CD4-positive, CD25-positive, alpha-beta regulatory T cell (primary cell): ENCODE measurements at regions not wholly inside any gene's neighbourhood (a gene's known extent, or its start where the extent isn't known, plus 50 kb on each side); places are given as distances from the start of the nearest gene placed in this dataset.

Experiments
- ATAC-seq, 2 donors: fragments of 150-1000 bp; cut with Tn5 transposase; one replicate each; pipeline ENCODE4 v1.10.0; 2021; ENCODE audit warnings: low read depth in 2 of 2, moderate number of reproducible peaks in 2 of 2, moderate library complexity in 1 of 2
- DNase-seq, 3 donors: peaks; one replicate each; pipeline versions ENCODE4 v3.0.0 to v3.0.0-alpha.2; 2012 to 2022; ENCODE audit warnings: mixed read lengths in 1 of 3
- H3K27ac ChIP-seq: one replicate; pipeline ENCODE4 v1.7.0; 2013; ENCODE audit warnings: mild to moderate bottlenecking, low read length; ENCODE audit not compliant: insufficient read depth, poor library complexity, severe bottlenecking
- H3K27me3 ChIP-seq: one replicate; pipeline ENCODE4 v1.7.0; 2013; ENCODE audit warnings: low read length; ENCODE audit not compliant: control insufficient read depth, insufficient read depth
- H3K36me3 ChIP-seq: one replicate; pipeline ENCODE4 v1.7.0; 2013; ENCODE audit warnings: mild to moderate bottlenecking, low read length, moderate library complexity; ENCODE audit not compliant: control insufficient read depth, insufficient read depth
- H3K4me1 ChIP-seq: 2 replicates; pipeline ENCODE4 v1.7.0; 2013; ENCODE audit warnings: mild to moderate bottlenecking, low read length; ENCODE audit not compliant: insufficient read depth, control insufficient read depth, poor library complexity, severe bottlenecking
- H3K4me3 ChIP-seq: one replicate; pipeline ENCODE4 v1.7.0; 2013; ENCODE audit warnings: low read depth, mild to moderate bottlenecking, low read length, moderate library complexity
- H3K9me3 ChIP-seq, 2 experiments: 1 replicate in 1 of 2; 2 replicates in 1 of 2; pipeline ENCODE4 v1.7.0; 2013; ENCODE audit warnings: low read length in 2 of 2, mild to moderate bottlenecking in 1 of 2, moderate library complexity in 1 of 2; ENCODE audit not compliant: control insufficient read depth in 2 of 2
- H3K27ac Mint-ChIP-seq, 3 donors: one replicate each; pipeline ENCODE4 v1.8.0; 2020 to 2022; ENCODE audit warnings: mild to moderate bottlenecking in 3 of 3, mixed read lengths in 3 of 3, moderate library complexity in 2 of 3
- H3K27me3 Mint-ChIP-seq: one replicate; pipeline ENCODE4 v1.8.0; 2022; ENCODE audit warnings: mild to moderate bottlenecking, mixed read lengths
- H3K36me3 Mint-ChIP-seq: one replicate; pipeline ENCODE4 v1.8.0; 2020; ENCODE audit warnings: mixed read lengths
- H3K4me1 Mint-ChIP-seq, 4 donors: one replicate each; pipeline ENCODE4 v1.8.0; 2020 to 2022; ENCODE audit warnings: mixed read lengths in 4 of 4, mild to moderate bottlenecking in 1 of 4
- H3K4me3 Mint-ChIP-seq, 4 donors: one replicate each; pipeline ENCODE4 v1.8.0; 2020 to 2022; ENCODE audit warnings: mild to moderate bottlenecking in 4 of 4, mixed read lengths in 4 of 4, moderate library complexity in 3 of 4
- H3K9me3 Mint-ChIP-seq, 7 donors: one replicate each; pipeline ENCODE4 v1.8.0; 2020 to 2022; ENCODE audit warnings: mixed read lengths in 7 of 7, mild to moderate bottlenecking in 3 of 7, moderate library complexity in 2 of 7

- Histone ChIP-seq H3K27ac (no peak overlapping the region), H3K4me1 (no peaks in the 10 kb centered on the region), H3K9me3 (no peaks in the 10 kb centered on the region), H3K27me3 (no peaks in the 10 kb centered on the region), H3K4me3 (no peak overlapping the region), H3K36me3 (no peaks in the 10 kb centered on the region)
- DNase-seq (no peak), ATAC-seq (no peak)
- Mint-ChIP-seq H3K4me1 (no peaks in the 10 kb centered on the region), H3K36me3 (no peaks in the 10 kb centered on the region), H3K4me3 (no peak overlapping the region), H3K27ac (no peak overlapping the region), H3K27me3 (peaks cover 4% of the 10 kb centered on the region), H3K9me3 (peaks cover 0 to 5% (median 3%) of the 10 kb centered on the region in 7 donors)
Observed at GRCh38 chr9:115169003-115169402, 51.0 kb upstream of the TNC start.

GRCh38 chr9:115170358-115171073, 52.6 kb upstream of the TNC start:
- no peak for ATAC-seq
- H3K4me3 ChIP-seq, result no peak overlapping the region
- no peak for DNase-seq
- no peak overlapping the region for H3K27ac ChIP-seq
- Mint-ChIP-seq H3K4me1 (no peaks in the 10 kb centered on the region), H3K9me3 (peaks cover 0 to 5% (median 3%) of the 10 kb centered on the region in 7 donors), H3K4me3 (no peak overlapping the region), H3K27ac (no peak overlapping the region), H3K27me3 (peaks cover 4% of the 10 kb centered on the region), H3K36me3 (no peaks in the 10 kb centered on the region)
- H3K36me3 ChIP-seq, result no peaks in the 10 kb centered on the region
- H3K9me3 ChIP-seq, result no peaks in the 10 kb centered on the region
- no peaks in the 10 kb centered on the region for H3K27me3 ChIP-seq
- no peaks in the 10 kb centered on the region for H3K4me1 ChIP-seq

- Histone ChIP-seq H3K4me1 (no peaks in the 10 kb centered on the region), H3K4me3 (no peak overlapping the region), H3K27ac (no peak overlapping the region), H3K27me3 (no peaks in the 10 kb centered on the region), H3K9me3 (no peaks in the 10 kb centered on the region), H3K36me3 (no peaks in the 10 kb centered on the region)
- no peak overlapping the region for H3K27ac Mint-ChIP-seq
- H3K4me1 Mint-ChIP-seq, result no peaks in the 10 kb centered on the region
- ATAC-seq (no peak), DNase-seq (no peak)
- no peaks in the 10 kb centered on the region for H3K36me3 Mint-ChIP-seq
- H3K4me3 Mint-ChIP-seq, result no peak overlapping the region
- H3K9me3 Mint-ChIP-seq, result peaks cover 0 to 2% (median 0%) of the 10 kb centered on the region in 7 donors
- no peaks in the 10 kb centered on the region for H3K27me3 Mint-ChIP-seq
Observed at GRCh38 chr9:115171921-115172388, 54.0 kb upstream of the TNC start.

- Histone ChIP-seq H3K36me3 (no peaks in the 10 kb centered on the region), H3K27me3 (no peaks in the 10 kb centered on the region), H3K9me3 (no peaks in the 10 kb centered on the region), H3K4me3 (no peak overlapping the region), H3K27ac (no peak overlapping the region), H3K4me1 (no peaks in the 10 kb centered on the region)
- Mint-ChIP-seq H3K36me3 (no peaks in the 10 kb centered on the region), H3K9me3 (no peaks in the 10 kb centered on the region), H3K4me1 (no peaks in the 10 kb centered on the region), H3K4me3 (no peak overlapping the region), H3K27me3 (no peaks in the 10 kb centered on the region), H3K27ac (no peak overlapping the region)
- DNase-seq (peak in 1 of 3 donors; percentile 4), ATAC-seq (no peak)
Observed at GRCh38 chr9:115182264-115182663, 64.3 kb upstream of the TNC start.

- ATAC-seq (no peak), DNase-seq (no peak)
- Histone ChIP-seq H3K27ac (no peak overlapping the region), H3K9me3 (no peaks in the 10 kb centered on the region), H3K4me1 (no peaks in the 10 kb centered on the region), H3K27me3 (no peaks in the 10 kb centered on the region), H3K4me3 (no peak overlapping the region), H3K36me3 (no peaks in the 10 kb centered on the region)
- Mint-ChIP-seq H3K4me1 (no peaks in the 10 kb centered on the region), H3K9me3 (no peaks in the 10 kb centered on the region), H3K4me3 (no peak overlapping the region), H3K36me3 (no peaks in the 10 kb centered on the region), H3K27ac (no peak overlapping the region), H3K27me3 (no peaks in the 10 kb centered on the region)
Observed at GRCh38 chr9:115183436-115183835, 65.5 kb upstream of the TNC start.

GRCh38 chr9:115189686-115190085, 71.7 kb upstream of the TNC start:
- Histone ChIP-seq H3K4me3 (no peak overlapping the region), H3K9me3 (peaks cover 0 to 3% of the 10 kb centered on the region in 2 experiments), H3K27me3 (peaks cover 3% of the 10 kb centered on the region), H3K27ac (no peak overlapping the region), H3K36me3 (no peaks in the 10 kb centered on the region), H3K4me1 (no peaks in the 10 kb centered on the region)
- H3K27ac Mint-ChIP-seq, result no peak overlapping the region
- peaks cover 0 to 3% (median 0%) of the 10 kb centered on the region in 4 donors for H3K4me1 Mint-ChIP-seq
- no peak for DNase-seq
- no peaks in the 10 kb centered on the region for H3K36me3 Mint-ChIP-seq
- no peak overlapping the region for H3K4me3 Mint-ChIP-seq
- peaks cover 0 to 6% (median 3%) of the 10 kb centered on the region in 7 donors for H3K9me3 Mint-ChIP-seq
- ATAC-seq, result no peak
- peaks cover 5% of the 10 kb centered on the region for H3K27me3 Mint-ChIP-seq

- peaks cover 3% of the 10 kb centered on the region for H3K27me3 ChIP-seq
- Mint-ChIP-seq H3K36me3 (no peaks in the 10 kb centered on the region), H3K9me3 (peaks cover 0 to 7% (median 3%) of the 10 kb centered on the region in 7 donors), H3K27me3 (peaks cover 10% of the 10 kb centered on the region), H3K4me1 (peaks cover 0 to 3% (median 0%) of the 10 kb centered on the region in 4 donors), H3K4me3 (no peak overlapping the region), H3K27ac (no peak overlapping the region)
- no peaks in the 10 kb centered on the region for H3K4me1 ChIP-seq
- no peak overlapping the region for H3K4me3 ChIP-seq
- ATAC-seq (no peak), DNase-seq (no peak)
- peaks cover 0 to 3% of the 10 kb centered on the region in 2 experiments for H3K9me3 ChIP-seq
- no peak overlapping the region for H3K27ac ChIP-seq
- no peaks in the 10 kb centered on the region for H3K36me3 ChIP-seq
Observed at GRCh38 chr9:115191667-115192066, 73.7 kb upstream of the TNC start.

- Mint-ChIP-seq H3K36me3 (no peaks in the 10 kb centered on the region), H3K4me3 (no peak overlapping the region), H3K27ac (no peak overlapping the region), H3K9me3 (peaks cover 0 to 7% (median 3%) of the 10 kb centered on the region in 7 donors), H3K27me3 (peaks cover 10% of the 10 kb centered on the region), H3K4me1 (peaks cover 0 to 3% (median 0%) of the 10 kb centered on the region in 4 donors)
- no peak for DNase-seq
- peaks cover 6% of the 10 kb centered on the region for H3K27me3 ChIP-seq
- H3K36me3 ChIP-seq, result no peaks in the 10 kb centered on the region
- H3K9me3 ChIP-seq, result peaks cover 0 to 3% of the 10 kb centered on the region in 2 experiments
- H3K27ac ChIP-seq, result no peak overlapping the region
- H3K4me3 ChIP-seq, result no peak overlapping the region
- H3K4me1 ChIP-seq, result no peaks in the 10 kb centered on the region
- no peak for ATAC-seq
Observed at GRCh38 chr9:115192280-115192679, 74.3 kb upstream of the TNC start.
